ENCODE measurements at regions not wholly inside any gene's neighbourhood (a gene's known extent, or its start where the extent isn't known, plus 50 kb on each side); places are given as distances from the start of the nearest gene placed in this dataset.

DNA sequence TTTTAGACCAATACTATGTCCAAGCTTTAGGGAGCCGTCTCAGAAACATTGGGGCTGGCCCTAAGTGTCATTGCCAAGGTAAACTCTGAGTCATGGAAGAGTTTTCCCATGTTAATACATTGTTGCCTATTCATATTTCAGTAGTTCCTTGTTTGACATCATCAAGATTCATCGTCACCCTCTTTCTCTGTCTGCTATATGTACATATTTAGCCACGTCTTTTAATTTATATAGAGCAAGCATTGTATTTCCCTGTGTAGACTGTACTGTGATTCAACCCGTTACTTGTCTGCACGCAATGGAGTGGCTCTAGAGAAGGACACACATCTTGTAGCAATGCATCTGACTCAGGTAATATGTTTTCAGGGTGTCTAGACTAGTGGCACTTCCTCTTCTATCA is 217.9 kb upstream of the TPK1 start:
- DNase-seq, result no peak
- ChIA-PET POLR2A (ENCODE audit: unreplicated experiment) (no interaction called here), CTCF (no interaction called here)
- Histone ChIP-seq H3K14ac (replicated peaks; ENCODE audit: low read depth, low read length) (no peak overlapping the region), H3K27ac (ENCODE audit: insufficient read depth, low read length) (no peak overlapping the region), H3K4me3 (ENCODE audit: insufficient read depth, low read depth, low read length) (no peak overlapping the region), H2AFZ (replicated peaks; ENCODE audit: low read length, poor library complexity) (no peak overlapping the region), H3K27me3 (ENCODE audit: control insufficient read depth, insufficient read depth, low read length) (no peaks in the 10 kb centered on the region), H3K18ac (ENCODE audit: low read depth, low read length) (no peak overlapping the region), H4K20me1 (ENCODE audit: insufficient read depth, low read length) (no peaks in the 10 kb centered on the region), H3K79me1 (ENCODE audit: low read depth in 1 of 2, low read length in 2 of 2) (no peaks in the 10 kb centered on the region), H3K9me3 (ENCODE audit: control insufficient read depth, insufficient read depth, low read length) (peaks cover 19% of the 10 kb centered on the region), H3K4me1 (ENCODE audit: control insufficient read depth, insufficient read depth, low read length) (no peaks in the 10 kb centered on the region), H4K91ac (ENCODE audit: insufficient read depth, low read depth, low read length) (no peak overlapping the region), H3K56ac (ENCODE audit: extremely low read depth, insufficient read depth, low read length) (no peak overlapping the region), H4K8ac (ENCODE audit: low read depth in 2 of 2, low read length in 2 of 2) (no peak overlapping the region), H3K36me3 (ENCODE audit: control insufficient read depth, insufficient read depth, low read length) (no peaks in the 10 kb centered on the region), H2BK5ac (ENCODE audit: low read depth, low read length, poor library complexity, severe bottlenecking) (no peak overlapping the region), H2BK120ac (ENCODE audit: low read depth, low read length) (no peak overlapping the region), H3K9me1 (ENCODE audit: insufficient read depth, low read length) (no peaks in the 10 kb centered on the region), H2BK15ac (ENCODE audit: low read depth, low read length) (no peak overlapping the region), H4K5ac (ENCODE audit: low read depth, low read length) (no peak overlapping the region), H3K23ac (ENCODE audit: low read depth, low read length) (no peak overlapping the region), H2AK9ac (replicated peaks; ENCODE audit: low read depth, low read length, poor library complexity) (no peak overlapping the region), H2AK5ac (ENCODE audit: low read depth, low read length) (no peak overlapping the region), H2BK20ac (ENCODE audit: low read depth, low read length) (no peak overlapping the region), H3K9ac (ENCODE audit: low read depth, low read length) (no peak overlapping the region), H3K4me2 (ENCODE audit: low read depth, low read length) (no peak overlapping the region), H3K4ac (ENCODE audit: low read depth, low read length) (no peak overlapping the region)
- no TSS peak for BruUV-seq (replicated peaks)
- TF ChIP-seq MAFK (IDR thresholded peaks at IDR 0.05; ENCODE audit: low read depth, low read length), result no peak
- no peak for TF ChIP-seq MXI1 (IDR thresholded peaks at IDR 0.05; ENCODE audit: borderline replicate concordance, low read depth, low read length)
- intact Hi-C loops (cut with micrococcal nuclease) (no loop called here), in situ Hi-C loops (cut with MboI; ENCODE audit: low sequenced_read_pairs) (no loop called here), dilution Hi-C loops (cut with HindIII; ENCODE audit: low sequenced_read_pairs, unreplicated experiment) (no loop called here)
- WGBS, 2 experiments (ENCODE audit: extremely low coverage in 2 of 2, insufficient read length in 1 of 2), result no CpG with 5 or more reads among the region's 5 CpGs
- ATAC-seq (ENCODE audit: low read depth), result no peak

Data from IMR-90 (cell line).